Kidney (tissue), 13 donors: ENCODE measurements at regions not wholly inside any gene's neighbourhood (a gene's known extent, or its start where the extent isn't known, plus 50 kb on each side); places are given as distances from the start of the nearest gene placed in this dataset.

Experiments used
- DNase-seq, 5 donors: peaks; one replicate each; pipeline ENCODE4 v3.0.0-alpha.2; 2013 to 2020
- FAIRE-seq: peaks from 2 replicates; lab custom pipeline; 2012; peaks lifted over from hg19 to GRCh38; lab: Jason Lieb, UNC
- H3K27ac ChIP-seq, 2 donors: one replicate each; pipeline ENCODE4 v1.7.0; 2013; ENCODE audit warnings: low read depth in 2 of 2, low read length in 2 of 2, inconsistent platforms in 1 of 2
- H3K27me3 ChIP-seq: one replicate; pipeline ENCODE4 v1.7.1; 2013; ENCODE audit warnings: low read length, inconsistent platforms; ENCODE audit not compliant: control insufficient read depth, insufficient read depth
- H3K36me3 ChIP-seq, 3 donors: one replicate each; pipeline versions ENCODE4 v1.7.0 to v1.7.1; 2013; ENCODE audit warnings: low read length in 3 of 3, control low read depth in 1 of 3, inconsistent platforms in 1 of 3; ENCODE audit not compliant: insufficient read depth in 3 of 3, control insufficient read depth in 2 of 3
- H3K4me1 ChIP-seq, 3 donors: one replicate each; pipeline versions ENCODE4 v1.7.0 to v1.7.1; 2013; ENCODE audit warnings: low read length in 3 of 3, inconsistent platforms in 1 of 3, low read depth in 1 of 3; ENCODE audit not compliant: control insufficient read depth in 2 of 3, insufficient read depth in 2 of 3
- H3K4me3 ChIP-seq, 3 donors: one replicate each; pipeline versions ENCODE4 v1.7.0 to v1.8.1; 2013; ENCODE audit warnings: low read length in 3 of 3, control low read depth in 1 of 3, inconsistent platforms in 1 of 3
- H3K9ac ChIP-seq, 3 donors: one replicate each; pipeline versions ENCODE4 v1.7.0 to v1.7.1; 2013; ENCODE audit warnings: low read length in 3 of 3, control low read depth in 1 of 3, inconsistent platforms in 1 of 3
- H3K9me3 ChIP-seq, 3 donors: one replicate each; pipeline versions ENCODE4 v1.7.0 to v1.7.1; 2013; ENCODE audit warnings: low read length in 3 of 3, control low read depth in 1 of 3, inconsistent platforms in 1 of 3; ENCODE audit not compliant: control insufficient read depth in 2 of 3, insufficient read depth in 1 of 3
- CTCF ChIP-seq: IDR thresholded peaks from 3 replicates; pipeline ENCODE4 v1.5.1; 2012; ENCODE audit warnings: mild to moderate bottlenecking, moderate library complexity, borderline replicate concordance; ENCODE audit not compliant: insufficient read depth; ENCODE audit errors: extremely low read depth
- intact Hi-C: fragments of 100-400 bp; cut with DNase I; formaldehyde crosslinking; loops from one replicate; pipeline ENCODE4 v1.11.1; 2022
- donor health status: control.
- donor health status: control.
- donor health status: control.
- donor health status: control.
- donor health status: control.
- donor health status: DM: yes; HTN: yes; CAD: no.
- donor health status: Normal renal cell carcinoma (clear cell type).

DNA sequence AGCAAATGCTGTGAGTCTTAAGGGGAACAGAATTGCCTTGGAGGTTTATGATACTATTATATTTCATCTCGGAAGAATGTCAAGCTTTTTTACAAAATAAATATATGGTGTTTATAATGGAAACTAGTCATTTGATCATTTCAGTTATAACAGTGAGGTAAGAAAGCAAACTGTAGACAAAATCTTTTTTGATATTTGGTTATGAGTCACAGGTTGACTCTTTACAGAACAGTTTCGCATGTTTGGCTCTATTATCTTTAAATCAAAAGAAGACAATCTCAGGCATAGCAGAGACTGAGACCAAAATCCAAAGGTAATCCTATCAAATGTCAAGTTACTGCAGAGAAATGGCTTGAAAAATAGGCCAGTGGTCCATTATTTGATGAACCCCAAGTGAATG, 490.9 kb upstream of the MDFIC2 start:
- no peaks in the 10 kb centered on the region for H3K36me3 ChIP-seq
- FAIRE-seq (no peak), DNase-seq (no peak)
- H3K27ac ChIP-seq: no peak overlapping the region
- H3K9ac ChIP-seq: no peak overlapping the region
- H3K4me3 ChIP-seq: no peak overlapping the region
- TF ChIP-seq CTCF: no peak
- H3K9me3 ChIP-seq: no peaks in the 10 kb centered on the region
- H3K4me1 ChIP-seq: no peaks in the 10 kb centered on the region
- intact Hi-C loops: no loop called here
- no peaks in the 10 kb centered on the region for H3K27me3 ChIP-seq

GRCh38 chr3:70800951-70801350, 488.5 kb upstream of the MDFIC2 start:
- FAIRE-seq (no peak), DNase-seq (no peak)
- Histone ChIP-seq H3K9me3 (no peaks in the 10 kb centered on the region), H3K27me3 (no peaks in the 10 kb centered on the region), H3K27ac (no peak overlapping the region), H3K9ac (no peak overlapping the region), H3K4me1 (no peaks in the 10 kb centered on the region), H3K4me3 (no peak overlapping the region), H3K36me3 (no peaks in the 10 kb centered on the region)
- intact Hi-C loops: no loop called here
- no peak for TF ChIP-seq CTCF

DNA sequence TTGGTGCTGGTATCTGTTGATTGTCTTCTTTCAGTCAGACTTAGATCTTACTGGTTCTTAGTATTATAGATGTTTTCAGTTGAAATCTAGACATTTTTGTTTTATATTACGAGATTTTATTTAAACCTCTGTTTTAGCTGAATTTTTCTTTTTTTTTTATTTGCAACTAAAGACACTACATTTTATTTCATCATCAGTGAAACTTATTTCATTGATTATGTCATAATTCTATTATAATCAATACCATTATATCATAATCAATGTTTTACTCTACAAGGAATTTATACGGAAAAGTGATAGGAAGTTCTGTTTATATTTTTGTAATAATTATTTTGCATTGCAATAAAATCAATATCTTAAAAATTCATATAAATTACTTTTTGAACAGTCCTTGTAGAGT, 477.4 kb upstream of the MDFIC2 start:
- intact Hi-C loops: no loop called here
- Histone ChIP-seq H3K9ac (no peak overlapping the region), H3K27ac (no peak overlapping the region), H3K27me3 (no peaks in the 10 kb centered on the region), H3K4me3 (no peak overlapping the region), H3K9me3 (no peaks in the 10 kb centered on the region), H3K4me1 (no peaks in the 10 kb centered on the region), H3K36me3 (no peaks in the 10 kb centered on the region)
- peak; percentile 87 for FAIRE-seq
- TF ChIP-seq CTCF: no peak
- DNase-seq: no peak

DNA sequence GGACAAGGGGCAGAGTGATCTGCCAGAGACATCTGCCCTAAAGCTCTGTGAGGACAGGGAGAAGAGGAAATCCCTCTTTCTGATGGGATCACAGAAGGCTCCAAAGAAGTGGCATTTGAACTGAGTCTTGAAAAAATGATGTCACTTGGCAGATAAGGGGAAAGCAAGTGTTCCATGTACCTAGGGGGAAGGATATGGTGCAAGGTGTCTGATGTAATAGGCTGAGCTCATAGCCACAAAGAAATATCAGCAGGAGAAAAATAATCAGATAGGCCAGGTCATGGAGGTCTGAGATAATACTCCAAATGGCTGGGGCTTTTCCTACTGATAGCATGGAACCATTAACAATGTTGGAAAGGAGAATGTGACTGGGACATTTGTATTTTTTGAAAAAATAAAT, 468.4 kb upstream of the MDFIC2 start:
- H3K4me1 ChIP-seq: no peaks in the 10 kb centered on the region
- no peaks in the 10 kb centered on the region for H3K27me3 ChIP-seq
- intact Hi-C loops: no loop called here
- H3K36me3 ChIP-seq: no peaks in the 10 kb centered on the region
- no peak overlapping the region for H3K4me3 ChIP-seq
- DNase-seq: no peak
- H3K27ac ChIP-seq: no peak overlapping the region
- no peaks in the 10 kb centered on the region for H3K9me3 ChIP-seq
- no peak overlapping the region for H3K9ac ChIP-seq
- TF ChIP-seq CTCF: no peak
- FAIRE-seq: no peak
